H54 (cell line): ENCODE measurements at regions not wholly inside any gene's neighbourhood (a gene's known extent, or its start where the extent isn't known, plus 50 kb on each side); places are given as distances from the start of the nearest gene placed in this dataset.
"Not testable (repeated sequence)": the region's sequence is repeated elsewhere in the genome, so short reads cannot be mapped to it uniquely, and the experiment has no call there.

Experiments
- DNase-seq: peaks from one replicate; pipeline ENCODE4 v3.0.0; 2011; ENCODE audit warnings: low spot score, mixed read lengths; ENCODE audit not compliant: insufficient read length
- FAIRE-seq: peaks from 3 replicates; lab custom pipeline; 2011; peaks lifted over from hg19 to GRCh38; lab: Jason Lieb, UNC
- POLR2A ChIP-seq: IDR thresholded peaks from 2 replicates; pipeline ENCODE4 v1.6.1; 2011; ENCODE audit warnings: low read depth, mild to moderate bottlenecking, low read length

DNA sequence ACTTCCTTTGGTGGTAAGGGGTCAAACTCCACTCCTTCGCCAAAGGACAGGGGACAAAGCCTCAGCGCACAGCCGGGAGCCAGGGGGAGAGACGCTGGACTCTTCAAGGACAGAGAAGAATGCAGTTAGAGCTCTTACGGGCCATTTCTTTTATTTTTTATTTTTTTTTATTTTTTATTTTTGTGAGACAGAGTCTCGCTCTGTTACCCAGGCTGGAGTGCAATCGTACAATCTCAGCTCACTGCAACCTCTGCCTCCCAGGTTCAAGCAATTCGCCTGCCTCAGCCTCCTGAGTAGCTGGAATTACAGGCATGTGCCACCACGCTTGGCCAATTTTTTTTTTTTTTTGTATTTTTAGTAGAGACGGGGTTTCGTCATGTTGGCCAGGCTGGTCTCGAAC is 93.2 kb upstream of the RPH3AL start, which contains the start of gene RFLNB:
TSS of gene RFLNB (minus strand) at position 101 of the 400 bp plus-strand sequence.
- not testable (repeated sequence) for DNase-seq, FAIRE-seq

DNA sequence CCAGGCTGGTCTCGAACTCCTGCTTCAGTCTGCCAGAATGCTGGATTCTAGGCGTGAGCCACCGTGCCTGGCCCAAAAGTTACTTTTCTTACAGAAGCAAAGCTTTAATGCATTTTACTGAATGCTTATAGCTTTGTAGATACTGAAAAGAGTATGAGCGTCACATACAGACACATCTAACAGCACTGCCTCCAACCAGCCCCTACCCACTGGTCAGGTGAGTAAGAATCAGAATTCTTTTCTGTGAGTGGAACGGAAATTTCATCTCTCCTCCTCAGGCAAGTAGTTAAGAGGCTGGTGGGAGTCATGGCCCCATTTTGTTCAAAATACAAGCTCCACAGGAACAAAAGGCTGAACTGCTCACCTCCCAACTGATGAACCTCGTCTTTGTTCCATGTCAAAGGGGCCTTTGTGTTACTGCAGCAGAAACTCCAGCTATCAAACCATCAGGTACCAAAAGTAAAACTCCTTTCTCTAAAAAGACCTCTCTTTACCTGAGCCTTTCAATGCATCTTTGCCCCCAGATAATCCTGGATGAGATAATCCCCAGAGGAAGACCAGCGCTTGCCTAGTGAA is 92.4 kb upstream of the RPH3AL start:
- TF ChIP-seq POLR2A: no peak
- no peak for DNase-seq
- FAIRE-seq: no peak

DNA sequence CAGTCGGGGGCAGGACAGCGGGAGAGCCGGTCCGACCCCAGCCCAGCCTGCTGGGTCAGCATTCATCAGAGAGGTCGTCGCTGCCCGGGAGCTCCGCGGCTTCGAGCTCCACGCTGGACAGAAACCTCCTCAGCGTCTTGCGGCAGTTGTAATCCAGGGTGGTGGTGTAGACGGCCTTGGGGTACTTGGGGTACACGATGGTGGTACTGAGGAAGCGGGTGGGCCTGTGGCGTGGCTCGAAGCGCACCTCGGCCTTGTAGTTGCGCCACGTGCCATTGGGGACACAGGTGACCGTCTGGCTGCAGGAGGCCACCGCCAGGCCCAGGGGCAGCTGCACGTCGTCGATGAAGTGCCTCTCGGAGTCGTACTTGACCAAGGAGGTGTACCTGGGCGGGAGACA is 90.5 kb upstream of the RPH3AL start:
- TF ChIP-seq POLR2A: no peak
- DNase-seq (no peak), FAIRE-seq (no peak)

DNA sequence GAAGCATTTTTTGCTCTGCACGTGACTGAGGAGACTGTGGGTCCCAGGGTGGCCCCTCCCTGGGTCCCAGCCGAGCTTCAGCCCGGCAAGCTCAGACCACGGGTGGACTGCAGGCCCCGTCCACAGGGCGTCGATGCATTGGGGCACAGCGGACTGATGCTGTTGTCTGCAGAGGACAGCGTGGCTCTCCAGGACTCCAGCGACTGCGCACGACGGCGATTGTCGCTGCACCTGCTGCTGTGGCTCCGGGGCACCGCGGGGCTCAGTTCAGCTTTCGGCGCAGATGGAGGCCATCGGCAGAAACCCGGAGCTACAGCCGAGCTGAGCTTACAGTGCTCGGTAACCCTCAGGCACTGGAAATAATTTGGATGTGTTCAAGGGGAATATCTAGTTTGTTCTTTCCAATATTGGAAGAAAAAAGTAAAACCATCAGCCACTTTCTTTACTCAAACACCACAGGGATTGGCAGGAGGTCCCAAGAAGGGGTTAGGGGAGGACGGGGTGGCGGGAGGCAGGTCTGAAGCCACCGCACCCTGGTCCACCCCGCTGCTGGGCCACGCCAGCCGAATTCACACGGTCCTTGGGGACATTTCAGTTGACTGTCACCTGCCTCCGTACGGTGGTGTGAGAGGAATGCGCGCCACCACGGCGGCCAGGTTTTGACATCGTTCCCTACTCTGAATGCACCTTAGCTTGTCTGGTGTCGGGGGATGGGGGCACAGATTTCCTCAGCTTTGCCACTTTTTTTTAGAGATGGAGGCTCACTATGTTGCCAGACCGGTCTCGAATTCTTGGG is 88.7 kb upstream of the RPH3AL start:
- DNase-seq: no peak

DNA sequence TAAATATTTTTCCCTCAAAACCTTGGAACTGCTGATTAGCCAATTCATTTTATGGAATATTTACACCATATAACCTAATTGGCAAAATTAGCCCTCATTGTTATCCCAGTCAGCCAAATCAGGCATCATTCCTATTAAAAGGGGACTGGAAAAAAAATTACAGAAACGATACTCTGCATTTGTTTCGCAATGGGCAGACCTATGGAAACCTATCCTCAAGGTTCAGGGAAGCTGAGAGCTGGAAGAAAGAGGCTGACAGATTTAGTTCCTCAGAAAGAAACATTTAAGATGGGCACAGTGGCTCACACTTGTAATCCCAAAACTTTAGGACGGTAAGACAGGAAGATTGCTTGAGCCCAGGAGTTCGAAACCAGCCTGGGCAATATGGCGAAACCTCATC is 85.6 kb upstream of the RPH3AL start:
- FAIRE-seq (no peak), DNase-seq (no peak)
- no peak for TF ChIP-seq POLR2A

More for the DNA sequence above, 88.7 kb upstream of the RPH3AL start:
- FAIRE-seq: no peak
- TF ChIP-seq POLR2A: no peak

DNA sequence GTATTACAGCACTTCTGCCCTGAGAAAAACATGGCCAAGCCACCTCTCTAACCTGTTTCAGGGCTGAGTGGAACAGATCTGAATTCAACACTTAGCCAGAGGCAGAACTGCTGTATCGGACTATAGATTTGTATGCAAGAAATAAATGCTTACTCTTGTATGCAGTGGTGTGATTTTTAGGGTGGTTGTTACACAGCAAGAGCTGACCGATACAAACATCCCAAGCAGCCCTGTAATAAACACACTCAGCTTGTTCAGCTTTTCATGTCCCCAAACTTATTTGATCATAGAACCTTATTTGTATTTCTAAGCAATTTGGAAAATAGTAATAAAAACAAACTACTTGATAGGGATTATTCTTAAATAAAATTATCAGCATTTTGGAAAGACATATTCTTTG is 84.9 kb upstream of the RPH3AL start:
- DNase-seq (no peak), FAIRE-seq (no peak)
- no peak for TF ChIP-seq POLR2A

DNA sequence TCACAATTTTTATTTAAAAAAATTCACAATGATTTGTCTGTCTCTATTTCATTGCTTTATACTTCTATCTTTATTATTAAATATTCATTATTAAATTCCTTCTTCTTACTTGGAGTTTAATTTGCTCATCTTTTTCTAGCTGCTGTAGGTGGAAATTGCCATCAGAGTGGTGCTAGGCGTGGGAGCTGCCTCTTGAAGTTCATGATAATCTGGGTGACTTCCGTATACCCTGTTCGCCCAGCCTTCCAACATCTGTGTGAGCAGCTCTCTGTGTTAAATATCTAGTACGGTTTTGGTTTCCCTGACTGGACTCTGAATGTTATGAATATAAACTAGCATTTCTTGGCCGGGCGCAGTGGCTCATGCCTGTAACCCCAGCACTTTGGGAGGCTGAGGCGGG is 84.0 kb upstream of the RPH3AL start:
- FAIRE-seq (no peak), DNase-seq (no peak)
- TF ChIP-seq POLR2A: no peak

DNA sequence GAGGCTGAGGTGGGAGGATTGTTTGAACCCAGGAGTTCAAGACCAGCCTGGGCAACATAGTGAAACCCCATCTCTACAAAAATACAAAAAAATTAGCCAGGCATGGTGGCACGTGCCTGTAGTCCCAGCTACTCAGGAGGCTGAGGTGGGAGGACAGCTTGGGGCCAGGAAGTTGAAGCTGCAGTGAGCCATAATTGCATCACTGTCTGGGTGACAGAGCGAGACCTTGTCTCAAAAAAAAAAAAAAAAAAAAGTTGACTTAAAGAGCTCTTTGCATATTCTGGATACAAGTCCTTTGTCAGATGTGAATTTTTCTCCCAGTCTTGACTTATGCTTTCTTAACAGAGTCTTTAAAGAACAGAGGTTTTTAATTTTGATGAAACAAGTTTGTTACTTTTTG is 79.9 kb upstream of the RPH3AL start:
- DNase-seq, FAIRE-seq: not testable (repeated sequence)

DNA sequence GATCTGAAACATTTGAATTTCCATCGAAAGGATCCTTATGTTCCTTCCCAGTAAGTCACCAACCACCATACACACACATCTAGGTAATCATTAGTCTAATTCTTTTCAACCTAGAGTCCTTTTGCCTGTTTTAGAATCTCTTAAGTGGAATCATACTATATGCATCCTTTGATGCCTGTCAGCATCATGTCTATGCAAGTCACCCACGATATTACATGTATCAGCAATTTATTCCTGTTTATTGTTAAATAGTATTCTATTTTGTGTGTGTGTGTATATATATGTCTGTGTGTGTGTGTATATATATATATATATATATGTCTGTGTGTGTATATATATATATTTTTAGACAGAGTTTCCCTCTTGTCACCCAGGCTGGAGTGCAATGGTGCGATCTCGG is 78.9 kb upstream of the RPH3AL start:
- no peak for TF ChIP-seq POLR2A
- DNase-seq (no peak), FAIRE-seq (no peak)

DNA sequence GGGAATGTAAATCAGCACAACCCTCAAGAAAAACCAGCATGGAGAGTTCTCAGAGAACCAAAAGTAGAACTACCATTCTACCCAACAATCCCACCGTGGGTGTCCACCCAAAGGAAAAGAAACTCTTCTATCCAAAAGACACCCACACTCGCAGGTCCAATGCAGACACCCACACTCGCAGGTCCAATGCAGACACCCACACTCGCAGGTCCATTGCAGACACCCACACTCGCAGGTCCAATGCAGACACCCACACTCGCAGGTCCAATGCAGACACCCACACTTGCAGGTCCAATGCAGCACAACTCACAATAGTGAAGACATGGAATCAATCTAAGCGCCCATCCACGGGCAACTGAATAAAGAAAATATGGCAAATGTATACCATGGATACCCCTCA is 77.0 kb upstream of the RPH3AL start:
- TF ChIP-seq POLR2A: no peak
- DNase-seq (no peak), FAIRE-seq (no peak)

DNA sequence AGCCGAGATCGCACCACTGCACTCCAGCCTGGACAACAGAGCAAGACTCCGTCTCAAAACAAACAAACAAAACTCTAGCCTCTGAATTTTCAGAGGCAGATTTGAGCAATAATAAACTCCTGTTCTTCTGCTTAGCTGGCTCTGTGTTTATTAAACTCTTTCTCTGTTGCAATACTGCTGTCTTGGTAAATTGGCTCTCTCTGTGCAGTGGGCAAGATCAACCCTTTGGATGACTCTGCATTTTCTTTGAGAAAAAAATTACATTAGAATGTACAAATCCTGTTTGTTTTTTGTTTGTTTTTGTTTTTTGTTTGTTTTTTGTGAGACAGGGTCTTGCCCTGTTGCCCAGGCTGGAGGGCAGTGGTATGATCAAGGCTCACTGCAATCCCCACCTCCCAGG is 75.8 kb upstream of the RPH3AL start:
- no peak for FAIRE-seq
- TF ChIP-seq POLR2A: no peak
- no peak for DNase-seq

DNA sequence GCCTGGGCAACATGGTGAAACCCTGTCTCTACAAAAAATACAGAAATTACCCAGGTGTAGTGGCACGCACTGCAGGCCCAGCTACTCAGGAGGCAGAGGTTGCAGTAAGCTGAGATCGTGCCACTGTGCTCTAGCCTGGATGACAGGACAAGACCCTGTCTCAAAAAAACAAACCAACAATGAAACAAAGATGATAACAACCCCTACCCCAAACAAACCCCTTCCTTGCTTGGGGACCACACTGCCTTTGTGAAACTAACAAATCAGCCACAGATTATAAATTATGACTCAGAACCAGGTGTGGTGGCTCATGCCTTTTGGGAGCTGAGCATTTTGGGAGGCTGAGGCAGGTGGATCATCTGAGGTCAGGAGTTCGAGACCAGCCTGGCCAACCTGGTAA is 75.3 kb upstream of the RPH3AL start:
- FAIRE-seq: no peak

DNA sequence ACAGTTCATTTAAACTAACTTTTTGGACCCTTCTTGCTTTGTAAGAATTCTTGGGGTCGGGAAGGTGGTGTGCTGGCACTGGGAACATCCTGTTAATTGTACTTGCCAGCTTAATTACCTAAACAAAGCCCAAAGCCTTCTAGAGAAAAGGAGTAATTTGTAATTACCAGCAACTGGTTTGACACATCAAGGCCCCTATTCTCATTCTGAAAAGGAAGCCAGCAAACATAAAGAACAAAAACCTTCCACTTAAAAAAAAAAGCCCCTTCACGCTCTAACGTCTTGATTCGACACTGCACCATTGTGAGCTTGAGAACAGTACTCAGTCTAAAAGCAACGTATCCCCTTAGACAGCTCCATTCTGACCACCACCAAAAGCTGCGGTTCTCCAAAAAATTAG is 74.7 kb upstream of the RPH3AL start:
- DNase-seq (no peak), FAIRE-seq (no peak)
- TF ChIP-seq POLR2A: no peak

More for the DNA sequence above, 75.3 kb upstream of the RPH3AL start:
- no peak for TF ChIP-seq POLR2A
- DNase-seq: no peak

DNA sequence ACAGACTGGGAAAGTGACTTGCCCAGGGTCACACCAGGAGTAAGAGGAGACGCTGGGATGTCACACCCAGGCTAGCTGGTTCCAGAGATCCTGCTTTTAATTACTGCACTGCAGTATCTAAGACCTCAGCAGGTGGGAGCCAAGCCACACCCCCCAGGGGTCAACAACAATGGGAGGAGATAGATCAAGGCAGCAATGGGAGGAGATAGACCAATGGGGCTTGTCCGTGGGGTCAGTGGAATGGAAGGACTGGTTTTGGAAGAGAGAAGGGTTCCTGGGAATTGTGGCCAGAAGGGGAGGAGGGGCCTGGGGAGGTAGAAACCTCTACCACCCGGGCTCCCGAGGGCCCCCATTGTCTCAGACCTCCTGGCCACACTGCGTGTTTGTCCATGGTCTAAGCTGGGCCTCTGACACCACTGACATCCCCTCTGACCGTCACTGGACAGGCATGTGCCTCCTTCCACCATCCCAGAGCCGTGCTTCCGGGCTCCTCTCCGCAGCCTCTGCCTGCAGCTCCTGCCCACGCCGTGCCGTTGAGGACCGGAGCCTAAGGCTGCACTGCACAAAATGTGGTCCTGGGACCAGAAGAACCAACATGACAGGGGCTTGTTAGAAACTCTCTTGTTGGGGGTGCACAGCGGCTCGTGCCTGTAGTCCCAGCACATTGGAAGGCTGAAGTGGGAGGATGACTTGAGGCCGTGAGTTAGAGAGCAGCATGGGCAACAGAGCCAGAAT is 69.8 kb upstream of the RPH3AL start:
- FAIRE-seq (no peak), DNase-seq (no peak)
- TF ChIP-seq POLR2A: no peak
